ENCODE measurements at regions not wholly inside any gene's neighbourhood (a gene's known extent, or its start where the extent isn't known, plus 50 kb on each side); places are given as distances from the start of the nearest gene placed in this dataset.

GRCh38 chr6:2534406-2535042 lies 216.2 kb downstream of the MYLK4 start:
- FAIRE-seq (no peak), DNase-seq (no peak)
- Histone ChIP-seq H3K9ac (ENCODE audit: low read length in 3 of 3) (no peak overlapping the region), H3K27me3 (ENCODE audit: control insufficient read depth, insufficient read depth, low read length) (no peaks in the 10 kb centered on the region), H3K4me3 (ENCODE audit: low read length in 3 of 3) (no peak overlapping the region), H3K4me1 (ENCODE audit: control insufficient read depth in 2 of 3, insufficient read depth in 2 of 3, low read depth in 1 of 3, low read length in 3 of 3) (no peaks in the 10 kb centered on the region), H3K9me3 (ENCODE audit: control insufficient read depth in 2 of 3, insufficient read depth in 1 of 3, low read length in 3 of 3) (no peaks in the 10 kb centered on the region), H3K27ac (ENCODE audit: low read depth in 2 of 2, low read length in 2 of 2) (no peak overlapping the region), H3K36me3 (ENCODE audit: control insufficient read depth in 2 of 3, insufficient read depth in 3 of 3, low read length in 3 of 3) (no peaks in the 10 kb centered on the region)
- intact Hi-C loops (cut with DNase I), result no loop called here
- TF ChIP-seq, protein P1, sequence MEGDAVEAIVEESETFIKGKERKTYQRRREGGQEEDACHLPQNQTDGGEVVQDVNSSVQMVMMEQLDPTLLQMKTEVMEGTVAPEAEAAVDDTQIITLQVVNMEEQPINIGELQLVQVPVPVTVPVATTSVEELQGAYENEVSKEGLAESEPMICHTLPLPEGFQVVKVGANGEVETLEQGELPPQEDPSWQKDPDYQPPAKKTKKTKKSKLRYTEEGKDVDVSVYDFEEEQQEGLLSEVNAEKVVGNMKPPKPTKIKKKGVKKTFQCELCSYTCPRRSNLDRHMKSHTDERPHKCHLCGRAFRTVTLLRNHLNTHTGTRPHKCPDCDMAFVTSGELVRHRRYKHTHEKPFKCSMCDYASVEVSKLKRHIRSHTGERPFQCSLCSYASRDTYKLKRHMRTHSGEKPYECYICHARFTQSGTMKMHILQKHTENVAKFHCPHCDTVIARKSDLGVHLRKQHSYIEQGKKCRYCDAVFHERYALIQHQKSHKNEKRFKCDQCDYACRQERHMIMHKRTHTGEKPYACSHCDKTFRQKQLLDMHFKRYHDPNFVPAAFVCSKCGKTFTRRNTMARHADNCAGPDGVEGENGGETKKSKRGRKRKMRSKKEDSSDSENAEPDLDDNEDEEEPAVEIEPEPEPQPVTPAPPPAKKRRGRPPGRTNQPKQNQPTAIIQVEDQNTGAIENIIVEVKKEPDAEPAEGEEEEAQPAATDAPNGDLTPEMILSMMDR (IDR thresholded peaks at IDR 0.05; ENCODE audit: borderline replicate concordance, extremely low read depth, insufficient read depth), result no peak

GRCh38 chr6:2531426-2532215 lies 219.1 kb downstream of the MYLK4 start:
- Histone ChIP-seq H3K27me3 (ENCODE audit: control insufficient read depth, insufficient read depth, low read length) (no peaks in the 10 kb centered on the region), H3K9ac (ENCODE audit: low read length in 3 of 3) (no peak overlapping the region), H3K9me3 (ENCODE audit: control insufficient read depth in 2 of 3, insufficient read depth in 1 of 3, low read length in 3 of 3) (no peaks in the 10 kb centered on the region), H3K4me3 (ENCODE audit: low read length in 3 of 3) (no peak overlapping the region), H3K4me1 (ENCODE audit: control insufficient read depth in 2 of 3, insufficient read depth in 2 of 3, low read depth in 1 of 3, low read length in 3 of 3) (no peaks in the 10 kb centered on the region), H3K27ac (ENCODE audit: low read depth in 2 of 2, low read length in 2 of 2) (no peak overlapping the region), H3K36me3 (ENCODE audit: control insufficient read depth in 2 of 3, insufficient read depth in 3 of 3, low read length in 3 of 3) (no peaks in the 10 kb centered on the region)
- intact Hi-C loops (cut with DNase I), result no loop called here
- TF ChIP-seq, protein P1 (IDR thresholded peaks at IDR 0.05; ENCODE audit: borderline replicate concordance, extremely low read depth, insufficient read depth), result no peak
- no peak for DNase-seq
- FAIRE-seq, result no peak

- no peak overlapping the region for H3K9ac ChIP-seq (ENCODE audit: low read length in 3 of 3)
- H3K9me3 ChIP-seq (ENCODE audit: control insufficient read depth in 2 of 3, insufficient read depth in 1 of 3, low read length in 3 of 3), result peaks cover 0 to 3% (median 0%) of the 10 kb centered on the region in 3 donors
- no peak overlapping the region for H3K4me3 ChIP-seq (ENCODE audit: low read length in 3 of 3)
- intact Hi-C loops (cut with DNase I), result no loop called here
- TF ChIP-seq, protein P1 (IDR thresholded peaks at IDR 0.05; ENCODE audit: borderline replicate concordance, extremely low read depth, insufficient read depth), result no peak
- no peaks in the 10 kb centered on the region for H3K36me3 ChIP-seq (ENCODE audit: control insufficient read depth in 2 of 3, insufficient read depth in 3 of 3, low read length in 3 of 3)
- H3K27ac ChIP-seq (ENCODE audit: low read depth in 2 of 2, low read length in 2 of 2), result no peak overlapping the region
- no peak for DNase-seq
- no peak for FAIRE-seq
- no peaks in the 10 kb centered on the region for H3K4me1 ChIP-seq (ENCODE audit: control insufficient read depth in 2 of 3, insufficient read depth in 2 of 3, low read depth in 1 of 3, low read length in 3 of 3)
- no peaks in the 10 kb centered on the region for H3K27me3 ChIP-seq (ENCODE audit: control insufficient read depth, insufficient read depth, low read length)
These were observed 221.5 kb downstream of the MYLK4 start for GRCh38 chr6:2529211-2529719.

Data from kidney (tissue), 13 donors.